HepG2 (cell line): ENCODE measurements at regions not wholly inside any gene's neighbourhood (a gene's known extent, or its start where the extent isn't known, plus 50 kb on each side); places are given as distances from the start of the nearest gene placed in this dataset.
"Not testable (repeated sequence)": the region's sequence is repeated elsewhere in the genome, so short reads cannot be mapped to it uniquely, and the experiment has no call there.

ENCODE experiments used
- ATAC-seq: fragments of 200-7000 bp; cut with Tn5 transposase; 3 replicates; pipeline ENCODE4 v1.9.1; 2020; ENCODE audit warnings: mild to moderate bottlenecking, moderate library complexity
- BruUV-seq: library from RNA; stranded (reverse); fragments of 400-500 nt; replicated peaks from 2 replicates; lab custom pipeline; 2021; lab: Mats Ljungman, UMichigan
- CTCF ChIA-PET: fragments of 300-600 bp; formaldehyde crosslinking; extraction: SDS; loops from one replicate; lab custom pipeline; 2021; ENCODE audit warnings: low total read pairs, inconsistent platforms, low intra/inter-chr PET ratio; lab: Yijun Ruan, JAX
- POLR2A ChIA-PET: fragments of 350-600 bp; sonication (Branson Sonifier 250); formaldehyde crosslinking; loops from one replicate; lab custom pipeline; 2020; ENCODE audit warnings: antibody characterized with exemption, inconsistent platforms; lab: Yijun Ruan, JAX
- DNase-seq: peaks from one replicate; pipeline ENCODE4 v3.0.0-alpha.2; 2015; ENCODE audit warnings: low spot score
- FAIRE-seq: peaks from 3 replicates; lab custom pipeline; 2011; peaks lifted over from hg19 to GRCh38; lab: Jason Lieb, UNC
- H2AFZ ChIP-seq: one replicate; pipeline ENCODE4 v1.6.1; 2011; ENCODE audit warnings: low read length, inconsistent platforms
- H3K27ac ChIP-seq: fragments of 300-600 bp; 3 replicates; pipeline ENCODE4 v1.8.0; 2011; ENCODE audit warnings: mixed run types, mild to moderate bottlenecking, mixed read lengths, low read length, inconsistent platforms; ENCODE audit not compliant: insufficient read depth; ENCODE audit errors: extremely low read length
- H3K27me3 ChIP-seq, 2 experiments: fragments of 200-600 bp in 1 of 2; 2 replicates in 1 of 2; 3 replicates in 1 of 2; pipeline versions ENCODE4 v1.6.0 to v1.8.0; 2011; ENCODE audit warnings: low read length in 2 of 2, mild to moderate bottlenecking in 2 of 2, moderate library complexity in 2 of 2, inconsistent platforms in 1 of 2; ENCODE audit not compliant: insufficient read depth in 2 of 2, control insufficient read depth in 1 of 2
- H3K36me3 ChIP-seq, 2 experiments: fragments of 200-600 bp in 1 of 2; replicated peaks in 1 of 2; 2 replicates in 1 of 2; 3 replicates in 1 of 2; pipeline versions ENCODE4 v1.5.1 to v1.8.0; 2011; ENCODE audit warnings: low read length in 2 of 2, inconsistent platforms in 1 of 2; ENCODE audit not compliant: insufficient read depth in 2 of 2, control insufficient read depth in 1 of 2
- H3K4me1 ChIP-seq: 2 replicates; pipeline ENCODE4 v1.5.1; 2012; ENCODE audit warnings: low read length, inconsistent platforms; ENCODE audit not compliant: insufficient read depth
- H3K4me2 ChIP-seq: 2 replicates; pipeline ENCODE4 v1.6.0; 2011; ENCODE audit warnings: low read depth, low read length, inconsistent platforms
- H3K4me3 ChIP-seq, 3 experiments: fragments of 200-600 bp in 1 of 3; sonication (generic), shearing (Covaris generic) in 1 of 3; replicated peaks in 1 of 3; 2 replicates each; pipeline ENCODE4 v1.5.1; 2011 to 2016; ENCODE audit warnings: low read length in 3 of 3, inconsistent platforms in 2 of 3, low read depth in 2 of 3, mild to moderate bottlenecking in 2 of 3, control low read depth in 1 of 3, mixed read lengths in 1 of 3; ENCODE audit not compliant: insufficient read depth in 1 of 3
- H3K79me2 ChIP-seq: one replicate; pipeline ENCODE4 v1.6.1; 2011; ENCODE audit warnings: low read length, inconsistent platforms; ENCODE audit not compliant: insufficient read depth
- H3K9ac ChIP-seq: 2 replicates; pipeline ENCODE4 v1.6.0; 2011; ENCODE audit warnings: mild to moderate bottlenecking, low read depth, low read length, inconsistent platforms; ENCODE audit not compliant: insufficient read depth
- H3K9me3 ChIP-seq: 2 replicates; pipeline ENCODE4 v1.5.1; 2012; ENCODE audit warnings: mild to moderate bottlenecking, low read length
- H4K20me1 ChIP-seq: 2 replicates; pipeline ENCODE4 v1.6.0; 2011; ENCODE audit warnings: inconsistent platforms, mild to moderate bottlenecking, low read length, moderate library complexity; ENCODE audit not compliant: insufficient read depth
- MAFF ChIP-seq: IDR thresholded peaks from 2 replicates; pipeline ENCODE4 v1.6.1; 2011; ENCODE audit warnings: low read depth, low read length, improper control_type of control experiment
- MAFK ChIP-seq, 2 experiments: IDR thresholded peaks in 1 of 2; conservative IDR thresholded peaks in 1 of 2; 2 replicates each; pipeline ENCODE4 v1.6.1; 2011; ENCODE audit warnings: improper control_type of control experiment in 2 of 2, low read length in 2 of 2
- ZKSCAN5 ChIP-seq: sonication (generic); formaldehyde crosslinking; IDR thresholded peaks from 2 replicates; pipeline ENCODE4 v1.5.1; 2020; ENCODE audit warnings: mild to moderate bottlenecking, missing genetic modification reagents
- WGBS: methylation state at CpG from one replicate; pipeline ENCODE4 v1.1.6; 2017; ENCODE audit warnings: low lambda C conversion rate; 5-methylcytosine and 5-hydroxymethylcytosine counted together
- in situ Hi-C: cut with HindIII; loops from 2 replicates; pipeline ENCODE4 v1.10.0; 2017; ENCODE audit warnings: low pct_unique_long_range_greater_than_20kb; ENCODE audit not compliant: extremely low pct_ligation_motif_present
- intact Hi-C: fragments of 100-400 bp; cut with micrococcal nuclease; formaldehyde crosslinking; loops from one replicate; pipeline ENCODE4 v1.10.0; 2022; ENCODE audit not compliant: unreplicated experiment

DNA sequence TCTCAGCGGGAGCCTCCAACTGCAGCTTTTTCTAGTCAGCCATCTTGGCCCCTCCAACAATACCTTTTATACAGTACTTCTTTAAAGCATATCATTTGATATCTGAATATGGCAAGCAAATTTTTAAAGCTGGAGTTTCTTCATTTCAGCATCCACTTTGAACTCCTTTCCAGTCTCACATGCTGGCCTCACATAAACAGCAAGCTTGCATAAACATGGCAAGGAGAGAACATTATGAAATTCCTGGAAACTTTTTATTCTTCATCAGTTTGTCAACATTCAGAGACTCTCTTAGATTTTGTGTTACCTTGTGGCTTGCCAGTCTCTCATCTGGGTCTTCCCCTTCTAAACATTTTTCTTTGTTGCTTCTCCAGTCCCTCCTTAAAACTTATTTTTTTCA is 745.3 kb downstream of the NR2F1-AS1 start:
- H2AFZ ChIP-seq, result no peak overlapping the region
- no peak overlapping the region for H3K4me2 ChIP-seq
- H4K20me1 ChIP-seq, result no peaks in the 10 kb centered on the region
- ChIA-PET CTCF (no interaction called here), POLR2A (no interaction called here)
- H3K36me3 ChIP-seq, result no peaks in the 10 kb centered on the region
- H3K27me3 ChIP-seq, result no peaks in the 10 kb centered on the region; a peak in 1 of 5 replicates
- in situ Hi-C loops, result no loop called here
- no TSS peak for BruUV-seq
- no peak overlapping the region for H3K9ac ChIP-seq
- H3K4me3 ChIP-seq, result no peak overlapping the region
- DNase-seq (no peak), FAIRE-seq (no peak), ATAC-seq (no peak)
- H3K27ac ChIP-seq, result no peak overlapping the region
- TF ChIP-seq ZKSCAN5, result no peak
- TF ChIP-seq MAFK (conservative IDR thresholded peaks at IDR 0.05 in 1 of 2, IDR thresholded peaks at IDR 0.05 in 1 of 2; ENCODE audit: low read length in 2 of 2), result peak; percentile 35 to 60; a peak in 3 of 4 replicates
- TF ChIP-seq MAFF, result peak; percentile 47
- no peaks in the 10 kb centered on the region for H3K79me2 ChIP-seq
- no peaks in the 10 kb centered on the region for H3K9me3 ChIP-seq
- H3K4me1 ChIP-seq, result no peaks in the 10 kb centered on the region
- intact Hi-C loops, result loop anchor here (5.0 kb wide), 2 partner anchors 148 to 1198 kb away; no protein-coding TSS in a partner anchor
- 76% methylated on average over 1 of the region's 1 CpG for WGBS

GRCh38 chr5:92823551-92823950 is 757.5 kb downstream of the NR2F1-AS1 start:
- ATAC-seq, in situ Hi-C loops, DNase-seq, H3K4me3 ChIP-seq, POLR2A ChIA-PET, H3K27ac ChIP-seq, CTCF ChIA-PET, H3K27me3 ChIP-seq, H2AFZ ChIP-seq, BruUV-seq, H3K9me3 ChIP-seq, intact Hi-C loops, H3K79me2 ChIP-seq, H4K20me1 ChIP-seq, FAIRE-seq, H3K9ac ChIP-seq, H3K4me1 ChIP-seq, H3K4me2 ChIP-seq, H3K36me3 ChIP-seq: not testable (repeated sequence)
- 24% methylated on average over 3 of the region's 3 CpGs for whole genome bisulfite sequencing
